ENCODE measurements at regions not wholly inside any gene's neighbourhood (a gene's known extent, or its start where the extent isn't known, plus 50 kb on each side); places are given as distances from the start of the nearest gene placed in this dataset.

GRCh38 chr12:124175704-124176103 is 119.2 kb upstream of the RFLNA start (continued):
- TF ChIP-seq, protein P1, sequence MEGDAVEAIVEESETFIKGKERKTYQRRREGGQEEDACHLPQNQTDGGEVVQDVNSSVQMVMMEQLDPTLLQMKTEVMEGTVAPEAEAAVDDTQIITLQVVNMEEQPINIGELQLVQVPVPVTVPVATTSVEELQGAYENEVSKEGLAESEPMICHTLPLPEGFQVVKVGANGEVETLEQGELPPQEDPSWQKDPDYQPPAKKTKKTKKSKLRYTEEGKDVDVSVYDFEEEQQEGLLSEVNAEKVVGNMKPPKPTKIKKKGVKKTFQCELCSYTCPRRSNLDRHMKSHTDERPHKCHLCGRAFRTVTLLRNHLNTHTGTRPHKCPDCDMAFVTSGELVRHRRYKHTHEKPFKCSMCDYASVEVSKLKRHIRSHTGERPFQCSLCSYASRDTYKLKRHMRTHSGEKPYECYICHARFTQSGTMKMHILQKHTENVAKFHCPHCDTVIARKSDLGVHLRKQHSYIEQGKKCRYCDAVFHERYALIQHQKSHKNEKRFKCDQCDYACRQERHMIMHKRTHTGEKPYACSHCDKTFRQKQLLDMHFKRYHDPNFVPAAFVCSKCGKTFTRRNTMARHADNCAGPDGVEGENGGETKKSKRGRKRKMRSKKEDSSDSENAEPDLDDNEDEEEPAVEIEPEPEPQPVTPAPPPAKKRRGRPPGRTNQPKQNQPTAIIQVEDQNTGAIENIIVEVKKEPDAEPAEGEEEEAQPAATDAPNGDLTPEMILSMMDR (IDR thresholded peaks at IDR 0.05; ENCODE audit: control extremely low read depth in 1 of 3, insufficient read depth in 1 of 3, low read depth in 1 of 3, low read length in 3 of 3): no peak
- TF ChIP-seq HDAC2 (IDR thresholded peaks at IDR 0.05; ENCODE audit: borderline replicate concordance in 1 of 2, low read depth in 2 of 2, low read length in 2 of 2): no peak
